ENCODE measurements at regions not wholly inside any gene's neighbourhood (a gene's known extent, or its start where the extent isn't known, plus 50 kb on each side); places are given as distances from the start of the nearest gene placed in this dataset.

GRCh38 chr2:16007167-16007934 lies 67.0 kb downstream of the MYCN start:
- DNase-seq, result no peak

DNA sequence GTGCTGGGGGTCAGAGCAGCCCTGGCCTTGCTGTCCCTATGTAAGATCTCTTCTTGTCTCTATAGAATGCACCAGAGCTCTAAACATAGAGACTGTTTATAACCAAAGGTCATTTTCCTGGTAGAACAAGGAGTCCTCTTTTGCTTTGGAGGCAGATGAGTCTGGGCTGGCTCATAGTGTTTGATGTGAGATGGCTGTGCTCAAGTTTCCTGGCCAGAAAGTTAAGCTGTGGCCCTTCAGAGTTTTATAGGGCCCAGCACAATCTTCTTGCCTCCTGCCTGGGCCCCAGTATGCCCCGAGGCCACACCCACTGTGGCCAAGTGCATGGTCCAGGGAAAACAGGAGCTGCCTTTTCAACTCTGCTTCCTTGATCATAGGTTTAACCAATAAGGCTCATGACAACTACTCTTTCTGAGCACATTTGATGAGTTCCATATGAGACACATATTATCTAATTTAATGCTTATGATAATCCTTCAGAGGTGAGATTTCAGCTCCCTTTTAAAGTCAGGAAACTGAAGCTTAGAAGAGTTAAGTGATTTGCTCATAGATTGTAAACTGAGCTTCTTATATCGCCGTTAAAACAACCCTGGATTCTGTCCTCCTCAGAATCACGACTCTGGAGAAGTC lies 66.3 kb downstream of the MYCN start:
- DNase-seq, result no peak

- DNase-seq, result no peak
Observed at GRCh38 chr2:16005816-16006536, 65.6 kb downstream of the MYCN start.

- no peak for DNase-seq
Observed at GRCh38 chr2:16005389-16005788, 65.0 kb downstream of the MYCN start.

GRCh38 chr2:16003809-16004208 lies 63.5 kb downstream of the MYCN start:
- no peak for DNase-seq

- DNase-seq, result no peak
Observed at GRCh38 chr2:16003152-16003551, 62.8 kb downstream of the MYCN start.

DNA sequence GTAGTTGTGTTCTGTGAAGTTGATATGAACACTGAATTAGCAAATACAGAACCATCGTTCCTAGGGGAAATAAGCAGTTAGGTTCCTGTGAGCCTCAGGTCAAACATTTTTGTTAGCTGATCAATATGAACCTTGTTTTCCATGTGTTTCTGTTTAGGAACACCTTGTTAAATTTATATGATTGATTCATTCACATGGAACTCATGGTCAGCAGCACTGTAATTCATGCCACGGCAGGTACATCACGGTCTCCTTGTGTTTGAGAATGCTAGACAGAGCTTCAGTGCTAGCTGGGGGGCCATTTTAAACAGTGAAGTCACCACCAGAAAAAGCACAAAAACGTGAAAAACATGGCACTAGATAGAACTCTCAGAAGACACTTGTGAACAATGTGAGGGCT lies 62.2 kb downstream of the MYCN start:
- DNase-seq, result no peak

- DNase-seq, result no peak
Observed at GRCh38 chr2:16002144-16002543, 61.8 kb downstream of the MYCN start.

DNA sequence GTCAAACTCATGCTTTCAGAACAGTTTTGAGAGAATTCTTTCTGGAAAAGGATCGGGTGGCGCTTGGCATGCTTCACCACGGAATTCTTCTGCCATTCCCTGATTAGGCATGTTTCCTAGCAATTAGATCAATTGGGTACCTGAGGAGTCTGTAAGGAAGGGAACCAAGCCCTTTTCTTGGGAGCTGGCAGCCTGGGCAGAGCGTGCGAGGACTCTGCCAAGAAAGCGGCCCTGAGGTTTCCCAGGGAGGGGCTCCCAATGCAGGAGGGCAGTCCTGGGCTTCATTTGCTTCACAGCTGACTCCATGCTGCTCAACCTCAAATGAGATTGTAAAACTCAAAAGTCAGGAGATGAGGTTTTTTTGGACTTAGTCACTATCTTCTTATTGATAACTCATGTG lies 60.3 kb downstream of the MYCN start:
- no peak for DNase-seq

DNA sequence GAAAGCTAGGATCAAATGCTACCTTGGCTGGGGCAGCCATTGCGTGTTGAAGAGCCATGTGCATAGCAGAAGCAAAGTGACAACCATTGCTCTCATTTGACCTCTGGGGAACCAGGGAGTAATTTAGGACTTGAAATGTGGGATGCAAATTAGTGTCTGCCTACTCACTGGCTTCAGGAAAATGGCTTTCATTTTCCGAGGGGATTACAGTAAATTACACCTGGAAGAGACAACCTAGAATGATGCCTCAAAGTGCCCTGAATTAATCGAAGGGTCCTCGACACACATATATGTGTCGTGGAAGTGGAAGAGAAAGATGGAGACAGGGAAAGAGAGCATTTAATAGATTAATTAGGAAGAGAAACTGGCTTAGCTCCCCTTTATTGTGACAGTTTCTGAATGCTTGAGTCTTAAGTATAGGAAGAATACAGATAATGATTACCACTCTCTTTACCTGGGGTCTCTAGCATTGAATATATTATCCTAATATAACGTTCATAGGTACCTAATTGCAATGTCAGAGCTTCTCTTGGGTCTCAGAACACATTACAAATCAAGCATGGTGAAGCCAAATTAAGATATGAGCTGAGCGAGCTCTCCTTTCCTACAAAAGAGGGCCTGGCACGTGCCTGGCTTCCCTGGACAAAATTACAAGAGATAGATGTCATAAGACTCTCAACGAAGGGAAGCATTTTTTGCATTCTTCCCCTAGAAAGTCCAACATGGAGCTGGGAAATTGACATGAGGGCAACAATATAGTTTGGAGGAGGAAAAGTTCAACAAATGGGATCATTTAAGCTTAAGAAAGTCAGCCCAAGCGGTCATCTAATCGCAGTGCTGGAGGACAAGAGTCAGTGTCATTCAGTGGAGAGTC lies 59.5 kb downstream of the MYCN start:
- no peak for DNase-seq

DNA sequence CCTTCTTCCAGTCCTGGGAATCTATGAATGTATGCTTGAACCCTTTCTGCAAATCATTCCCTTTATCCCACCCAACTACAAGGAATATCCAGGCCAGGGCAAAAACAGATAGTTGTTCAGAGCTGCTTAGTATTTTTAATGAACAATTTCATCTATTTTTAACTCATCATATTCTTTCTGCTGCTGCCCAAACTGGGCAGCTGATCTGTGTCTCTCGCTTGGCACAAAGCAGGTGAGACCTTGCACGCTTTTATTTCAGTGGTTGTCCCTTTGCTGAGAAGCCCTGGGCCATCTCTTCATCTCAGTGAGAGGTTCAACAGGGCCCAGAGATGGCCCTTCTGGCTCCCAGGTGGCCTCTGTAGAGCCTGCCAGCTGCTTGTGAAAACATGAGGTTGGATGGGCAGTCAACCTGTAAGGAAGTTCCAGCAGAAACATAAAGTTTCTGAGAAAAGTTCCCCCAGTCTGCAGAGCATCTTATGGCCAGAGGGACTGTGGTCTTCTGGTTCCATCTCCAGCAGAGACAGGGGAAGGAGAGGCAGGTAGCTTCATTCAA lies 57.5 kb downstream of the MYCN start:
- no peak for DNase-seq

- no peak for DNase-seq
Observed at GRCh38 chr2:15996536-15997423, 56.4 kb downstream of the MYCN start.

All from NCI-H524 treated with DMSO at 0.1 percent for 48 hours (cell line).